ENCODE measurements at regions not wholly inside any gene's neighbourhood (a gene's known extent, or its start where the extent isn't known, plus 50 kb on each side); places are given as distances from the start of the nearest gene placed in this dataset.

GRCh38 chr3:87969620-87970019 is 89.2 kb downstream of the CGGBP1 start:
- TF ChIP-seq POLR2AphosphoS5 (IDR thresholded peaks at IDR 0.05; ENCODE audit: control insufficient read depth, insufficient read depth, low read depth, low read length) (no peak), CCAR2 (IDR thresholded peaks at IDR 0.05; ENCODE audit: low read depth, low read length) (no peak), SMARCE1 (IDR thresholded peaks at IDR 0.05) (no peak)
- TF ChIP-seq, protein P1, sequence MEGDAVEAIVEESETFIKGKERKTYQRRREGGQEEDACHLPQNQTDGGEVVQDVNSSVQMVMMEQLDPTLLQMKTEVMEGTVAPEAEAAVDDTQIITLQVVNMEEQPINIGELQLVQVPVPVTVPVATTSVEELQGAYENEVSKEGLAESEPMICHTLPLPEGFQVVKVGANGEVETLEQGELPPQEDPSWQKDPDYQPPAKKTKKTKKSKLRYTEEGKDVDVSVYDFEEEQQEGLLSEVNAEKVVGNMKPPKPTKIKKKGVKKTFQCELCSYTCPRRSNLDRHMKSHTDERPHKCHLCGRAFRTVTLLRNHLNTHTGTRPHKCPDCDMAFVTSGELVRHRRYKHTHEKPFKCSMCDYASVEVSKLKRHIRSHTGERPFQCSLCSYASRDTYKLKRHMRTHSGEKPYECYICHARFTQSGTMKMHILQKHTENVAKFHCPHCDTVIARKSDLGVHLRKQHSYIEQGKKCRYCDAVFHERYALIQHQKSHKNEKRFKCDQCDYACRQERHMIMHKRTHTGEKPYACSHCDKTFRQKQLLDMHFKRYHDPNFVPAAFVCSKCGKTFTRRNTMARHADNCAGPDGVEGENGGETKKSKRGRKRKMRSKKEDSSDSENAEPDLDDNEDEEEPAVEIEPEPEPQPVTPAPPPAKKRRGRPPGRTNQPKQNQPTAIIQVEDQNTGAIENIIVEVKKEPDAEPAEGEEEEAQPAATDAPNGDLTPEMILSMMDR (IDR thresholded peaks at IDR 0.05 in 2 of 3, conservative IDR thresholded peaks at IDR 0.05 in 1 of 3; ENCODE audit: insufficient read depth in 2 of 3, low read depth in 1 of 3, low read length in 3 of 3), result no peak
- TF ChIP-seq, protein P2, sequence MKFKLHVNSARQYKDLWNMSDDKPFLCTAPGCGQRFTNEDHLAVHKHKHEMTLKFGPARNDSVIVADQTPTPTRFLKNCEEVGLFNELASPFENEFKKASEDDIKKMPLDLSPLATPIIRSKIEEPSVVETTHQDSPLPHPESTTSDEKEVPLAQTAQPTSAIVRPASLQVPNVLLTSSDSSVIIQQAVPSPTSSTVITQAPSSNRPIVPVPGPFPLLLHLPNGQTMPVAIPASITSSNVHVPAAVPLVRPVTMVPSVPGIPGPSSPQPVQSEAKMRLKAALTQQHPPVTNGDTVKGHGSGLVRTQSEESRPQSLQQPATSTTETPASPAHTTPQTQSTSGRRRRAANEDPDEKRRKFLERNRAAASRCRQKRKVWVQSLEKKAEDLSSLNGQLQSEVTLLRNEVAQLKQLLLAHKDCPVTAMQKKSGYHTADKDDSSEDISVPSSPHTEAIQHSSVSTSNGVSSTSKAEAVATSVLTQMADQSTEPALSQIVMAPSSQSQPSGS (CRISPR knock-in tag; IDR thresholded peaks at IDR 0.05), result no peak
- TF ChIP-seq, protein P3, sequence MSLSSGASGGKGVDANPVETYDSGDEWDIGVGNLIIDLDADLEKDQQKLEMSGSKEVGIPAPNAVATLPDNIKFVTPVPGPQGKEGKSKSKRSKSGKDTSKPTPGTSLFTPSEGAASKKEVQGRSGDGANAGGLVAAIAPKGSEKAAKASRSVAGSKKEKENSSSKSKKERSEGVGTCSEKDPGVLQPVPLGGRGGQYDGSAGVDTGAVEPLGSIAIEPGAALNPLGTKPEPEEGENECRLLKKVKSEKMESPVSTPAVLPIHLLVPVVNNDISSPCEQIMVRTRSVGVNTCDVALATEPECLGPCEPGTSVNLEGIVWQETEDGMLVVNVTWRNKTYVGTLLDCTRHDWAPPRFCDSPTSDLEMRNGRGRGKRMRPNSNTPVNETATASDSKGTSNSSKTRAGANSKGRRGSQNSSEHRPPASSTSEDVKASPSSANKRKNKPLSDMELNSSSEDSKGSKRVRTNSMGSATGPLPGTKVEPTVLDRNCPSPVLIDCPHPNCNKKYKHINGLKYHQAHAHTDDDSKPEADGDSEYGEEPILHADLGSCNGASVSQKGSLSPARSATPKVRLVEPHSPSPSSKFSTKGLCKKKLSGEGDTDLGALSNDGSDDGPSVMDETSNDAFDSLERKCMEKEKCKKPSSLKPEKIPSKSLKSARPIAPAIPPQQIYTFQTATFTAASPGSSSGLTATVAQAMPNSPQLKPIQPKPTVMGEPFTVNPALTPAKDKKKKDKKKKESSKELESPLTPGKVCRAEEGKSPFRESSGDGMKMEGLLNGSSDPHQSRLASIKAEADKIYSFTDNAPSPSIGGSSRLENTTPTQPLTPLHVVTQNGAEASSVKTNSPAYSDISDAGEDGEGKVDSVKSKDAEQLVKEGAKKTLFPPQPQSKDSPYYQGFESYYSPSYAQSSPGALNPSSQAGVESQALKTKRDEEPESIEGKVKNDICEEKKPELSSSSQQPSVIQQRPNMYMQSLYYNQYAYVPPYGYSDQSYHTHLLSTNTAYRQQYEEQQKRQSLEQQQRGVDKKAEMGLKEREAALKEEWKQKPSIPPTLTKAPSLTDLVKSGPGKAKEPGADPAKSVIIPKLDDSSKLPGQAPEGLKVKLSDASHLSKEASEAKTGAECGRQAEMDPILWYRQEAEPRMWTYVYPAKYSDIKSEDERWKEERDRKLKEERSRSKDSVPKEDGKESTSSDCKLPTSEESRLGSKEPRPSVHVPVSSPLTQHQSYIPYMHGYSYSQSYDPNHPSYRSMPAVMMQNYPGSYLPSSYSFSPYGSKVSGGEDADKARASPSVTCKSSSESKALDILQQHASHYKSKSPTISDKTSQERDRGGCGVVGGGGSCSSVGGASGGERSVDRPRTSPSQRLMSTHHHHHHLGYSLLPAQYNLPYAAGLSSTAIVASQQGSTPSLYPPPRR (CRISPR knock-in tag; IDR thresholded peaks at IDR 0.05; ENCODE audit: borderline replicate concordance), result no peak
